GM13977 (cell line): ENCODE measurements at regions not wholly inside any gene's neighbourhood (a gene's known extent, or its start where the extent isn't known, plus 50 kb on each side); places are given as distances from the start of the nearest gene placed in this dataset.

ENCODE experiments used
- DNase-seq: peaks from one replicate; pipeline ENCODE4 v3.0.0; 2012; ENCODE audit warnings: low spot score
- CTCF ChIP-seq: IDR thresholded peaks from 2 replicates; pipeline ENCODE4 v1.5.1; 2012; ENCODE audit warnings: mild to moderate bottlenecking, control low read depth; ENCODE audit not compliant: insufficient read depth; ENCODE audit errors: extremely low read depth, missing control alignments
- in situ Hi-C: fragments of 300-500 bp; cut with MboI; formaldehyde crosslinking; loops from one replicate; pipeline ENCODE4 v1.12.0; 2022; ENCODE audit warnings: low sequenced_read_pairs, low pct_unique_long_range_greater_than_20kb, mixed read lengths, inconsistent platforms; ENCODE audit not compliant: unreplicated experiment

DNA sequence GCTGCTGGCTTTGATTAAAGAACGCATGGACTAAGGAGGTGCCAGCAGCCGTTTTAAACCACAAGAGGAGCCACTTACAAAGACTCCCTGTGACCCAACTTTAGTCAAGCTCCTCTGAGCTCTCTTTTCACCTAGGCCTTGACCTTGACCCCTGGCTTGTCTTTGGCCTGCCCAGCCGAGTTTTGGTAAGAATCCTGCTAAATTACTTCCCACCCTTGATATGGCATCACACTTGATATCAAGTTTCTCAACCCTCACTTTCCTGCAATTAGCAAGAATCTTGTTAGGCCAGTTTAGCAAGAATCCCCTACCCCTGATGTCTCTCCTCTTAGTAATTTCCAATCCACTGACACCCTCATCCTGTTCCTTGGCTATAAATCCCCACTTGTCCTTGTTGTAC, 232.8 kb upstream of the SALL1 start:
- in situ Hi-C loops = no loop called here
- no peak for DNase-seq
- no peak for TF ChIP-seq CTCF

DNA sequence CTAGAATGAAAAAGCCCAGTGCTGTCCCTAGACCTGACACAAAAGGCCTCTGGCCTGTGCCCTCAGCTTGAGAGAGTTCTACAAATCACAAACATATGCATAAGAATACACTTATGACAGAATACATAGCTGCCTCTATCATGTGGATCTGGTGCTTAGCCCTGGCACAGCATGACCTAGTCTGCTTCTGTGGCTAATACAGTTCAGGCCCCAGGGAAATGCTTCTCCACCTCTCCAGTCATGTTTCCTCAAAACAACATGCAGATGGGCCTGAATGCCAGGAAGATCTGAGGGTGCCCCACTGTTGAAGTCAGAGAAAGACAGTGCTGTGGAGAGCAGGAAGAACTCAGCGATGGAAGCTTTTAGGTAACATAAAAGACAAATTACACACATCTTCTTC, 231.9 kb upstream of the SALL1 start:
- TF ChIP-seq CTCF = no peak
- in situ Hi-C loops = no loop called here
- no peak for DNase-seq

DNA sequence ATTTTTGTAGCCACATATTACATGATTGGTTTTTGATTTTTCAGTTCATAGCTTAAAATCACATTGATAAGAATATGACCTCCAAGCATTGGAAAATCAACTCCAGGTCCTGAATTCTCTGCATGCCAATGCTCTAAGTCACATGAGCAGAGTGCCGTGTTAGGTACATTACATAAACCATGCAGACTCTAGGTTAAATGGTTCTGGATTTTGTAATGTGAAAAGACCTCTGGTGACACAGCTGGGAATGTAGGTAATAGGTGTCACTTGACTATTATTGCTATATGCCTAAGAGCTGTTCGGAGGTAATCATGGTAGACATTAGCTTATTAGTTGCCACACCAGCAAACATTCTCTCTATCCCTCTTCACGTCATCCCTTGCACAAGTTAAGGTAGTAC, 231.1 kb upstream of the SALL1 start:
- TF ChIP-seq CTCF = no peak
- no peak for DNase-seq
- in situ Hi-C loops = no loop called here

DNA sequence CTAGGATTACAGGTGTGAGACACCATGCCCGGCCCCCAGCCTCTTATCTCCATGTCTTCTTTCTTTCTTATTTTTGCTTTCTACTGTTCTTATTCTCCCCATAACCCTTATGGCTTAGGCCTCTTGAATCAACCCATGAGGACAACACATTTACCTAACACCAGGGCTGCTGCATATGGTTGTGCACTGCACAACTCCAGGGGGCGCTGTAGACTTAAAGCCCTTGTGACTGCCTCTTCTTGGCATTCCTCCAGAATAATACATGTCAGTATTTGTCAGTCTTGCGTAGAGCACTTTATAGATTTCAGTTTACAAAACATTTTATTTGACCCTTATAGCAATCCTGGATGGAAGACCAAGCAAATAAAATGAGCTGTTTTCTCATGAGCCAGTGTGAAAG, 225.0 kb upstream of the SALL1 start:
- TF ChIP-seq CTCF = no peak
- in situ Hi-C loops = no loop called here
- no peak for DNase-seq

DNA sequence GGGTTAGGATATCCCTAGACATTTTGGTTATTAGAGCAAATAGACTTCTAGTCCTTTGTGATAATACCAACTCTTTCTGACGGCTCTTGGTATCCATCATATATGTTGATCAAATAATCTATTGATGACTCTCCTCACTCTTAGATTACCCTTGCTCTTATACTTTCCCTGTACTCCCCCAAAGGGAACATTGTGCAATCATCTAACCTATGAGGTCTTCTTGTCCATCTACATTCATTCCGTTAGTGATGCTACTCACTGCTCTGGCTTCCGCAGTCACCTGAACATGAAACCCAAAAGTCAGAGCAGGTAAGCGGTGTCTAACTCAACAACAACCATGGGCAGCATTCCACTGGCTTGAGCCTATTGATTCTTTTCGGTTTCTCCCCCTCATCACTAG, 223.7 kb upstream of the SALL1 start:
- no peak for DNase-seq
- in situ Hi-C loops = no loop called here
- no peak for TF ChIP-seq CTCF

DNA sequence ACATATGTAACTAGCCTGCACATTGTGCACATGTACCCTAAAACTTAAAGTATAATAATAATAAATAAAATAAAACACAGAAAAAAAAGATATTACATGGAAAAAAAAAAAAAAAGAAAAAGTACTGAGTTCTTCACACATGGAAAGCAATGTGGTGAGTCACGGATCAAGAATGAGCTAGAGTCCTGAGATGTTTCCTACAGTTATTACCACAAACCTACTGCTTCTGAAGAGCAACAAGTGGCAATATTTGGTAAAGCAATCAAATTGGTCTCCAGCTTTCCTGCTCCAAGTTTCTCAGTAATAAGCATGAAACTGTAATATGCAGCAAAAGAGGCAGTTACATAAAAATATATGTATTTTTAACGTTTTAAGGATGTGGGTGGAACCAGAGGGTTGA, 223.3 kb upstream of the SALL1 start:
- TF ChIP-seq CTCF = no peak
- DNase-seq = no peak
- in situ Hi-C loops = no loop called here

- in situ Hi-C loops = no loop called here
- no peak for DNase-seq
- no peak for TF ChIP-seq CTCF
Observed at GRCh38 chr16:51365715-51366114, 214.6 kb upstream of the SALL1 start.
